ENCODE measurements at regions not wholly inside any gene's neighbourhood (a gene's known extent, or its start where the extent isn't known, plus 50 kb on each side); places are given as distances from the start of the nearest gene placed in this dataset.

DNA sequence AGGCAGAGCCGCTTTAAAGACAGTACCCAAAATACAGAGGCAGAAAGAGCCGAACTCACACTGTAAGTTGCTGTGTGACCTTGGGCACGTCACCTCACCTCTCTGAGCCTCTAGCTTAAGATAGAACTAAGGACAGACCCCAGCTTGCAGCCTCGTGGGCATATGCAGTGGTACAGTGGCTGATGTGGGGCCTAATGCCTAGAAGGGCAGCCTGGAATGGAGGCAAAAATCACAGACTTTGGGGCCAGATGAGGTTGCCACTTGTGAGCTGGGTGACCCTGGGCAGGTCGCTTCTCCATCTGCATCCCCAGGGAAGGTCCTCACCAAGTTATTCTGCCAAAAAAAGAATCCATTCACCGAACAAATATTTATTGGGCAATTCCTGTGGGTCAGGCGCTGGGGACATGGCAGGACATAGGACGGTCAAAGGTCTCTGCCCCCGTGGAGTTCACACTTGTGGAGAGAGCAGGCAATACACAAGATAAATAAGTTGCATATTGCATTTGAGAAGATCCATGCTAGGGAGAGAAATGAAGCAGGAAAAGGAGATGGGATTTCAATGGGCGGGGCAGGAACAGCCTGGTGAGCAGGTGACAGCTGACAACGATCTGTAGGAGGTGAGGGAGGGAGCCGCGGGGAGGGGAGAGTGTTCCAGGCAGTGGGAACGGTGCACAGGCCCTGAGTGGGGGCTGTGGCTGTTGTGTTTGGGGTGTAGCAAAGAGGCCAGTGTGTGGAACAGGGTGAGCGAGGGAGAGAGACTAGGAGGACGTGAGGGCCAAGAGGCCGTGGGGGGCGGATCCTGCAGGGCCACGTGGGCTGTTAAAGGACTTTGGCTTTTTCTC is 115.2 kb downstream of the CEBPB start:
- H3K4me3 ChIP-seq (ENCODE audit: low read depth, low read length): no peak overlapping the region
- TF ChIP-seq, protein P1, sequence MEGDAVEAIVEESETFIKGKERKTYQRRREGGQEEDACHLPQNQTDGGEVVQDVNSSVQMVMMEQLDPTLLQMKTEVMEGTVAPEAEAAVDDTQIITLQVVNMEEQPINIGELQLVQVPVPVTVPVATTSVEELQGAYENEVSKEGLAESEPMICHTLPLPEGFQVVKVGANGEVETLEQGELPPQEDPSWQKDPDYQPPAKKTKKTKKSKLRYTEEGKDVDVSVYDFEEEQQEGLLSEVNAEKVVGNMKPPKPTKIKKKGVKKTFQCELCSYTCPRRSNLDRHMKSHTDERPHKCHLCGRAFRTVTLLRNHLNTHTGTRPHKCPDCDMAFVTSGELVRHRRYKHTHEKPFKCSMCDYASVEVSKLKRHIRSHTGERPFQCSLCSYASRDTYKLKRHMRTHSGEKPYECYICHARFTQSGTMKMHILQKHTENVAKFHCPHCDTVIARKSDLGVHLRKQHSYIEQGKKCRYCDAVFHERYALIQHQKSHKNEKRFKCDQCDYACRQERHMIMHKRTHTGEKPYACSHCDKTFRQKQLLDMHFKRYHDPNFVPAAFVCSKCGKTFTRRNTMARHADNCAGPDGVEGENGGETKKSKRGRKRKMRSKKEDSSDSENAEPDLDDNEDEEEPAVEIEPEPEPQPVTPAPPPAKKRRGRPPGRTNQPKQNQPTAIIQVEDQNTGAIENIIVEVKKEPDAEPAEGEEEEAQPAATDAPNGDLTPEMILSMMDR (IDR thresholded peaks at IDR 0.05; ENCODE audit: borderline replicate concordance, insufficient read depth, low read depth, low read length): no peak

DNA sequence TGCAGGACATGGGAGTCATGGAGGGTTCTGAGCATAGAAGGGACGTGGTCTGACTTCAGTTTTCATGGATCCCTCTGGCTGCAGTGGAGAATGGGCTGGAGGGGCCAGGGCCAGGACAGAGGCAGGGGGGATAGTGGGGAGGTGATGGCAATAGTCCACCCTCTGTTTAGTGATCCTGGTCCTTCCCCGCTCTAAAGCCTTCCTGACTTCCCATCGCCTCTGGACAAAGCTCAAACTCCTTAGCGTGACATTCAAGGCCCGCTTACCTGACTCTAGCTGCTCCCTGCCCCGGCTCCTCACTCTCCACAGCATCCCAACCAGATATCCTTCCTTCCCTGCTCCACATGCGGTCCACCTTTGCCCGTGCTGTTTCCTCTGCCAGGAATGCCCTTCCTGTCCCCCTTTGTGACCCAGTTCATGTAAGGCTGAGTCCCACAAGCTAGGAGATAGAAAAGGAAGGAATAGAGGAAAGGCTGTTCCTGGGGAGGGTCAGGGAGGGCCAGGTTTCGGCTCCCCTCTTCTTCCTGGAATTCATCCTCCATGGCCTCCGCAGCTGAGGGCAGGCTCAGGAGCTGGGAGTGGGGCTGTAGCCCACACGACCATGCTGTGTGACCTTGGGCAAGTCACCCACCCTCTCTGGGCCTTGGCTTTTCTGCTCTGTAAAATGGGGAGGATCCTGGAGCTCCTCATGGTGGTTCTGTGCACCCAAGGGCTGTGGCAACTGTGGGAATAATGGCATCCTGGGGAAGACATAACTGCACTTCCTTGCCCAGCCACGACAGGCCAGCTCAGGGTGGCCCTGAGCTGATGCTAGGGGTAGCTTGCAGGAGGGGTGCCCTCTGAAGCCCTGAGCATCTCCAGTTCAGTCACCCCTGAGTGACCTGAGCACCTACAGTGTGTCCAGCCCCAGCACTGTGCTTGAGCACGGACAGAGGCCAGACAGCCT is 116.1 kb downstream of the CEBPB start:
- TF ChIP-seq, protein P1 (IDR thresholded peaks at IDR 0.05; ENCODE audit: borderline replicate concordance, insufficient read depth, low read depth, low read length): no peak
- no peak overlapping the region for H3K4me3 ChIP-seq (ENCODE audit: low read depth, low read length)

DNA sequence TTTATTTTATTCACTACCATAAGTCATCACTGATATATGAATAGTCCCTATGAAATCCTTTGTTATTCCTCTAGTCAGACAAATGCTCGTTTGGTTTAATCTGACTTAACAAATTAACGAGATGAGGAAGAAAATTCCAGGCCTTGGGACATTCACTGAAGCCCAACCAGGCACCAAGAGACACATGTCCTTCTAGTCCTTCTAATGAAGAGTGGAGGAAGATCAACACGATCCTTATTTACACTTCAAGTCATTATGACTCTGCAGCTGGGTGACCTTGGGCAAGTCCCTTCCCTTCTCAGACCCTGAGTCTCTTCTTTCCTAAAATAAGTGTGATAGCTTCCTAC is 117.5 kb downstream of the CEBPB start:
- TF ChIP-seq, protein P1 (IDR thresholded peaks at IDR 0.05; ENCODE audit: borderline replicate concordance, insufficient read depth, low read depth, low read length): no peak
- no peak overlapping the region for H3K4me3 ChIP-seq (ENCODE audit: low read depth, low read length)

DNA sequence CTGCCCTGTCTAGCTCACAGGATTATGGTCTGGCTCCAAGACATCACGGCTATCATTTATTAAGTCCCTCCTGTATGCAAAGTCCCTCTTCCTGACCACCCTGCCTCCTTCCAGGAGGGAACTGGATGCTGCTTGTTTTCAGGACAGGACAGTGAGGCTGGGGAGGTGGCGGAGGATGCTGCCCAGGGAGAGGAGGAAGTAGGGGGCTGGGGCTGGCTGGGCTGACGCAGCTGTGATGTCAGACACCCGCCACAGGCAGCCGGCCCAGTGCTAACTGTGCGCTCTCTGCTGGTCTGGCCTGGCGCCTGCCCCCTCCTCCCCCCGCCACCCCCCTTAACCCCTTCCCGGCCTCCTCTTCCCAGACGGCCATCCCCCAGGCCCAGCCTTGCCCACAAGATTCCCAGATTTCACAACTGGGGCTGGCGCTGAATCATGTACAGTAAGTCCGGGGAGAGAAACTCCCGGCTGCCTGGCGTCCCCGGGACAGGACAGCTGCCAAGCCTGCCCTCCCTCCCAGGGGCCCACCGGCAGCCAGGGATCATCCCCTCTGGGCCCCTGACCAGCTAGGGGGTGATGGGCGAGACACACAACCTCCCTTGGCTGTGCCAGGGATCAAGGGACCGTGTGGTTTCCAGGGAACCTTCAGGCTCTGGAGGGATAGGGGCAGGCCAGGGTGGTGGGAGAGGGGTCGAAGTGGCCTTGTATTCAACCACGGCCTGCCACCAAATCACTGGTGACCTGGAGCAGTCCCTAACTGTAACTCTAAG is 118.1 kb downstream of the CEBPB start:
- no peak overlapping the region for H3K4me3 ChIP-seq (ENCODE audit: low read depth, low read length)

DNA sequence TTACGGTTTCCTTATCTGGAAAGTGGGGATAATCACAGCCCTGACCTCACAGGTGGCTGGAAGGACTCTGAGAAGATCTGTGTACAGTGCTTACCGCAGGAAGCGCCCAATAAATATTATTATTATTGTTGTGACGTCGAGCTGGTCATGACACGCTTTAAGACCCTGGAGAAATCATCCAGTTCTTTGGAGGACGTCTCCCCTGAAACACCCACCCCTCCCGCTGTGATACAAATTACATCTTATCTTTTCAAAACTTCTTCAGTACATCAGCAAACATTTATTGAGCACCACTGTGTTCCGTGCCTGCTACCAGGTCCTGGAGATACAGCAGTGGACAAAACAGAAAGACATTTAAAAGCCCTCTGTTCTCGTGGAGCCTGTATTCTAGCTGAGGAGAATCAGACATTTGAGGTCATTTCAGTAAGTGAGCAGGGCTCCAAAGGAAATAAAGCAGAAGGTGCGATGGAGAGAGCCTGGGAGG is 118.7 kb downstream of the CEBPB start:
- TF ChIP-seq, protein P1 (IDR thresholded peaks at IDR 0.05; ENCODE audit: borderline replicate concordance, insufficient read depth, low read depth, low read length): no peak
- no peak overlapping the region for H3K4me3 ChIP-seq (ENCODE audit: low read depth, low read length)

More for the DNA sequence above, 118.1 kb downstream of the CEBPB start:
- TF ChIP-seq, protein P1 (IDR thresholded peaks at IDR 0.05; ENCODE audit: borderline replicate concordance, insufficient read depth, low read depth, low read length): no peak

DNA sequence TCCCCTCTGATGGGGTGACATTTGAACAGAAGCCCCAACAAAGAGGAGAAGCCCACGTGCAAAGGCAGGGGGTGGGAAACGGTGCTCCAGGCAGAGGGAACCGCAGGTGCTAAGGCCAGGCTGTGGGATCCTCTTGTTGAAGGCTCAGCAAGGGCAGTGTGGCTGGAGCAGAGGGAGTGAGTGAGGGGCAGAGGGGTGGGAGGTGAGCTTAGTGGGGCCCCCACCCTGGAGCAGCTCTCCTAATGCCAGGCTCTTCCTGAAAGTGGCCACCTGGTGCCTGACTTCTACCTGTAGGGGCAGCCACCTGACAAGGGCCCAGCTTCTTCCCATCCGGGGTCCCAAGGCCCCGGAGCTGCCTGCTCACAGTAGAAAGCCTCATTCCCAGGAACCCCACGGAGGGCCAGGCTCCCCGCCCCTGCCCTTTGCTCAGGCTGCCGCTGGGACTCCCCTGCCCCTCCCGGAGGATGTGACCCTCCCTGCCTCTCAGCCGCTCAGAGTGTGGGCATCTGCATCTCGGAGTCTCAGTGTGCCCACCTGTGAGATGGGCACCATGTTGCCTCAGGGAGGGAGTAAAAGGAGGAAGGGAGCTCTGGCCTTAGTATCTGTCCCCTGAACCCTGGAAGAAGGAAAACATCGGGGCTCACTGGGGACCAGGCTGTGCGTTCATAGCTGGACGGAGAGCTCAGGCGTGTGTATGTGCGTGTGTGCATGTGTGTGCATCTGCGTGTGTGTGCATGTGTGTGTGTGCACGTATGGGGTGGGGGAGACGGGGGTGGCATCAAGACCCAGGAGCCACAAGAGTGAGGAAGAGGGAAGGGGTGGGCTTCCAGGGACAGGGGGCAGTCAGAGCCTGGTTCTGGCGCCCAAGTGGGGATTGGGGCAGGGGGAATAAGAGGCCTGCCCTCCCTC is 119.4 kb downstream of the CEBPB start:
- no peak overlapping the region for H3K4me3 ChIP-seq (ENCODE audit: low read depth, low read length)

More for the DNA sequence above, 119.4 kb downstream of the CEBPB start:
- TF ChIP-seq, protein P1 (IDR thresholded peaks at IDR 0.05; ENCODE audit: borderline replicate concordance, insufficient read depth, low read depth, low read length): no peak

Data from GM12875 (cell line).